Gastroesophageal sphincter (tissue), 4 donors: ENCODE measurements at regions not wholly inside any gene's neighbourhood (a gene's known extent, or its start where the extent isn't known, plus 50 kb on each side); places are given as distances from the start of the nearest gene placed in this dataset.
"Not testable (repeated sequence)": the region's sequence is repeated elsewhere in the genome, so short reads cannot be mapped to it uniquely, and the experiment has no call there.

Source experiments
- ATAC-seq: fragments of 150-250 bp; one replicate; pipeline ENCODE4 v1.9.1; 2016; ENCODE audit warnings: mild to moderate bottlenecking, moderate library complexity
- H3K27ac ChIP-seq, 4 donors: fragments of 200-600 bp; sonication (generic) in 3 of 4; 1 replicate in 3 of 4; 2 replicates in 1 of 4; pipeline ENCODE4 v1.5.1; 2016 to 2019
- H3K27me3 ChIP-seq: fragments of 200-600 bp; sonication (generic); one replicate; pipeline ENCODE4 v1.5.1; 2019
- H3K36me3 ChIP-seq, 2 donors: fragments of 200-600 bp; sonication (generic); one replicate each; pipeline ENCODE4 v1.5.1; 2019; ENCODE audit warnings: control low read depth in 1 of 2
- H3K4me1 ChIP-seq, 3 donors: fragments of 200-600 bp; sonication (generic); 1 replicate in 2 of 3; 2 replicates in 1 of 3; pipeline ENCODE4 v1.5.1; 2016 to 2019; ENCODE audit warnings: control low read depth in 2 of 3
- H3K4me3 ChIP-seq, 2 donors: fragments of 200-600 bp; sonication (generic); one replicate each; pipeline ENCODE4 v1.5.1; 2019; ENCODE audit warnings: mild to moderate bottlenecking in 1 of 2, moderate library complexity in 1 of 2
- H3K9me3 ChIP-seq, 3 donors: fragments of 200-600 bp; sonication (generic); one replicate each; pipeline ENCODE4 v1.5.1; 2017 to 2019; ENCODE audit warnings: control low read depth in 2 of 3
- CTCF ChIP-seq, 4 experiments: fragments of 200-600 bp in 2 of 4; fragments of 450-650 bp in 2 of 4; sonication (generic) in 1 of 4; IDR thresholded peaks; one replicate each; pipeline ENCODE4 v1.5.1; 2017 to 2019; ENCODE audit warnings: antibody characterized with exemption in 4 of 4, mild to moderate bottlenecking in 2 of 4, moderate library complexity in 2 of 4
- EP300 ChIP-seq: sonication (generic); formaldehyde crosslinking; IDR thresholded peaks from one replicate; pipeline ENCODE4 v1.6.1; 2017; ENCODE audit warnings: antibody characterized with exemption, mild to moderate bottlenecking
- POLR2A ChIP-seq, 2 donors: fragments of 450-650 bp; IDR thresholded peaks; one replicate each; pipeline ENCODE4 v1.6.1; 2017; ENCODE audit warnings: antibody characterized with exemption in 2 of 2, mild to moderate bottlenecking in 2 of 2, moderate library complexity in 1 of 2
- POLR2AphosphoS5 ChIP-seq: sonication (generic); formaldehyde crosslinking; IDR thresholded peaks from one replicate; pipeline ENCODE4 v1.6.1; 2017; ENCODE audit warnings: antibody characterized with exemption
- WGBS, 2 donors: methylation state at CpG; one replicate each; pipeline ENCODE4 v1.1.5; 2018; ENCODE audit warnings: low coverage in 1 of 2; 5-methylcytosine and 5-hydroxymethylcytosine counted together

- Histone ChIP-seq H3K4me1 (no peaks in the 10 kb centered on the region), H3K36me3 (no peaks in the 10 kb centered on the region), H3K27me3 (peaks cover 20% of the 10 kb centered on the region), H3K27ac (no peak overlapping the region), H3K9me3 (no peaks in the 10 kb centered on the region), H3K4me3 (no peak overlapping the region)
- no peak for ATAC-seq
- TF ChIP-seq CTCF (IDR thresholded peaks at IDR 0.05) (no peak), POLR2A (IDR thresholded peaks at IDR 0.05) (no peak), EP300 (no peak), POLR2AphosphoS5 (no peak)
These were observed 477.0 kb downstream of the TMEM121 start for GRCh38 chr14:106003351-106003750.

- ATAC-seq, H3K36me3 ChIP-seq, H3K4me1 ChIP-seq, H3K9me3 ChIP-seq, H3K4me3 ChIP-seq, H3K27ac ChIP-seq: not testable (repeated sequence)
- H3K27me3 ChIP-seq = peaks cover 29% of the 10 kb centered on the region
- 65 to 74% methylated on average over 5 to 6 of the region's 10 CpGs for WGBS, 2 donors
These were observed 478.8 kb downstream of the TMEM121 start for GRCh38 chr14:106004937-106005795.

- ATAC-seq, H3K4me3 ChIP-seq, H3K36me3 ChIP-seq, H3K9me3 ChIP-seq, H3K4me1 ChIP-seq, H3K27ac ChIP-seq: not testable (repeated sequence)
- WGBS, 2 donors = 43 to 50% methylated on average over 2 to 5 of the region's 8 CpGs
- TF ChIP-seq CTCF (IDR thresholded peaks at IDR 0.05) = peak in 1 of 4 experiments; percentile 50
- H3K27me3 ChIP-seq = peaks cover 29% of the 10 kb centered on the region
These were observed 479.7 kb downstream of the TMEM121 start for GRCh38 chr14:106006043-106006442.

GRCh38 chr14:106006716-106007115 is 480.3 kb downstream of the TMEM121 start:
- H3K4me1 ChIP-seq, H3K27ac ChIP-seq, H3K36me3 ChIP-seq, H3K9me3 ChIP-seq, H3K4me3 ChIP-seq, ATAC-seq: not testable (repeated sequence)
- no CpG with 5 or more reads among the region's 10 CpGs for WGBS, 2 donors
- H3K27me3 ChIP-seq = peaks cover 29% of the 10 kb centered on the region

GRCh38 chr14:106010783-106011182 is 484.4 kb downstream of the TMEM121 start:
- no peak for TF ChIP-seq POLR2A (IDR thresholded peaks at IDR 0.05)
- no peak for TF ChIP-seq CTCF (IDR thresholded peaks at IDR 0.05)
- Histone ChIP-seq H3K36me3 (no peaks in the 10 kb centered on the region), H3K27ac (no peak overlapping the region), H3K27me3 (peaks cover 34% of the 10 kb centered on the region), H3K4me1 (no peaks in the 10 kb centered on the region), H3K4me3 (no peak overlapping the region), H3K9me3 (no peaks in the 10 kb centered on the region)
- no peak for ATAC-seq
- 71 to 78% methylated on average over 2 of the region's 4 CpGs for WGBS, 2 donors

GRCh38 chr14:106011631-106012360 is 485.4 kb downstream of the TMEM121 start:
- H3K4me3 ChIP-seq = not testable (repeated sequence)
- peak in 1 of 4 experiments; percentile 41 for TF ChIP-seq CTCF (IDR thresholded peaks at IDR 0.05)
- WGBS, 2 donors = 31 to 60% methylated on average over 1 to 4 of the region's 22 CpGs

GRCh38 chr14:106012361-106012725 is 486.0 kb downstream of the TMEM121 start:
- WGBS, 2 donors = 53 to 76% methylated on average over 2 to 3 of the region's 3 CpGs
- H3K4me1 ChIP-seq, ATAC-seq, H3K36me3 ChIP-seq, H3K4me3 ChIP-seq, H3K9me3 ChIP-seq, H3K27ac ChIP-seq: not testable (repeated sequence)
- H3K27me3 ChIP-seq = peaks cover 24% of the 10 kb centered on the region

More at GRCh38 chr14:106011631-106012360, 485.4 kb downstream of the TMEM121 start:
- ATAC-seq, H3K9me3 ChIP-seq, H3K27ac ChIP-seq, H3K36me3 ChIP-seq, H3K4me1 ChIP-seq: not testable (repeated sequence)
- H3K27me3 ChIP-seq = peaks cover 27% of the 10 kb centered on the region
